ENCODE measurements at regions not wholly inside any gene's neighbourhood (a gene's known extent, or its start where the extent isn't known, plus 50 kb on each side); places are given as distances from the start of the nearest gene placed in this dataset.

- Histone ChIP-seq H3K4me3 (no peak overlapping the region), H4K20me1 (replicated peaks; ENCODE audit: insufficient read depth) (no peaks in the 10 kb centered on the region), H3K36me3 (ENCODE audit: insufficient read depth) (no peaks in the 10 kb centered on the region), H3K79me2 (replicated peaks; ENCODE audit: insufficient read depth) (no peaks in the 10 kb centered on the region), H3F3A (replicated peaks; ENCODE audit: low read depth) (no peaks in the 10 kb centered on the region), H3K4me2 (no peak overlapping the region), H3K9me2 (ENCODE audit: insufficient read depth) (peaks cover 3% of the 10 kb centered on the region; the same call in 1 of the 2 replicates), H2AFZ (no peak overlapping the region), H3K27me3 (ENCODE audit: insufficient read depth) (no peaks in the 10 kb centered on the region), H3K27ac (ENCODE audit: low read depth) (no peak overlapping the region), H3K4me1 (ENCODE audit: insufficient read depth) (no peaks in the 10 kb centered on the region)
- Mint-ChIP-seq H3K27me3 (ENCODE audit: insufficient read depth, low read depth, poor library complexity) (peaks cover 2% of the 10 kb centered on the region), H3K27ac (no peak overlapping the region), H3K4me3 (no peak overlapping the region), H3K4me1 (peaks cover 25% of the 10 kb centered on the region), H3K36me3 (ENCODE audit: low read depth) (no peaks in the 10 kb centered on the region), H3K9me3 (no peaks in the 10 kb centered on the region)
- no peak for TF ChIP-seq JUNB (IDR thresholded peaks at IDR 0.05; ENCODE audit: unreplicated experiment)
- TF ChIP-seq ZNF114 (CRISPR knock-in tag; IDR thresholded peaks at IDR 0.05) = no peak
- TF ChIP-seq ZNF331 (CRISPR knock-in tag; IDR thresholded peaks at IDR 0.05; ENCODE audit: low read depth) = no peak
- TF ChIP-seq EZH2 (IDR thresholded peaks at IDR 0.05; ENCODE audit: low read depth, unreplicated experiment) = no peak
- TF ChIP-seq STAT1 (IDR thresholded peaks at IDR 0.05; ENCODE audit: unreplicated experiment) = no peak
- TF ChIP-seq NANOG (IDR thresholded peaks at IDR 0.05; ENCODE audit: borderline replicate concordance) = no peak
- no peak for TF ChIP-seq EZH2phosphoT487 (IDR thresholded peaks at IDR 0.05; ENCODE audit: unreplicated experiment)
- TF ChIP-seq ETS1 (IDR thresholded peaks at IDR 0.05) = no peak
- TF ChIP-seq, protein P1, sequence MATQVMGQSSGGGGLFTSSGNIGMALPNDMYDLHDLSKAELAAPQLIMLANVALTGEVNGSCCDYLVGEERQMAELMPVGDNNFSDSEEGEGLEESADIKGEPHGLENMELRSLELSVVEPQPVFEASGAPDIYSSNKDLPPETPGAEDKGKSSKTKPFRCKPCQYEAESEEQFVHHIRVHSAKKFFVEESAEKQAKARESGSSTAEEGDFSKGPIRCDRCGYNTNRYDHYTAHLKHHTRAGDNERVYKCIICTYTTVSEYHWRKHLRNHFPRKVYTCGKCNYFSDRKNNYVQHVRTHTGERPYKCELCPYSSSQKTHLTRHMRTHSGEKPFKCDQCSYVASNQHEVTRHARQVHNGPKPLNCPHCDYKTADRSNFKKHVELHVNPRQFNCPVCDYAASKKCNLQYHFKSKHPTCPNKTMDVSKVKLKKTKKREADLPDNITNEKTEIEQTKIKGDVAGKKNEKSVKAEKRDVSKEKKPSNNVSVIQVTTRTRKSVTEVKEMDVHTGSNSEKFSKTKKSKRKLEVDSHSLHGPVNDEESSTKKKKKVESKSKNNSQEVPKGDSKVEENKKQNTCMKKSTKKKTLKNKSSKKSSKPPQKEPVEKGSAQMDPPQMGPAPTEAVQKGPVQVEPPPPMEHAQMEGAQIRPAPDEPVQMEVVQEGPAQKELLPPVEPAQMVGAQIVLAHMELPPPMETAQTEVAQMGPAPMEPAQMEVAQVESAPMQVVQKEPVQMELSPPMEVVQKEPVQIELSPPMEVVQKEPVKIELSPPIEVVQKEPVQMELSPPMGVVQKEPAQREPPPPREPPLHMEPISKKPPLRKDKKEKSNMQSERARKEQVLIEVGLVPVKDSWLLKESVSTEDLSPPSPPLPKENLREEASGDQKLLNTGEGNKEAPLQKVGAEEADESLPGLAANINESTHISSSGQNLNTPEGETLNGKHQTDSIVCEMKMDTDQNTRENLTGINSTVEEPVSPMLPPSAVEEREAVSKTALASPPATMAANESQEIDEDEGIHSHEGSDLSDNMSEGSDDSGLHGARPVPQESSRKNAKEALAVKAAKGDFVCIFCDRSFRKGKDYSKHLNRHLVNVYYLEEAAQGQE (IDR thresholded peaks at IDR 0.05; ENCODE audit: unreplicated experiment) = no peak
- TF ChIP-seq ZNF462 (CRISPR knock-in tag; IDR thresholded peaks at IDR 0.05) = no peak
- TF ChIP-seq, protein P2, sequence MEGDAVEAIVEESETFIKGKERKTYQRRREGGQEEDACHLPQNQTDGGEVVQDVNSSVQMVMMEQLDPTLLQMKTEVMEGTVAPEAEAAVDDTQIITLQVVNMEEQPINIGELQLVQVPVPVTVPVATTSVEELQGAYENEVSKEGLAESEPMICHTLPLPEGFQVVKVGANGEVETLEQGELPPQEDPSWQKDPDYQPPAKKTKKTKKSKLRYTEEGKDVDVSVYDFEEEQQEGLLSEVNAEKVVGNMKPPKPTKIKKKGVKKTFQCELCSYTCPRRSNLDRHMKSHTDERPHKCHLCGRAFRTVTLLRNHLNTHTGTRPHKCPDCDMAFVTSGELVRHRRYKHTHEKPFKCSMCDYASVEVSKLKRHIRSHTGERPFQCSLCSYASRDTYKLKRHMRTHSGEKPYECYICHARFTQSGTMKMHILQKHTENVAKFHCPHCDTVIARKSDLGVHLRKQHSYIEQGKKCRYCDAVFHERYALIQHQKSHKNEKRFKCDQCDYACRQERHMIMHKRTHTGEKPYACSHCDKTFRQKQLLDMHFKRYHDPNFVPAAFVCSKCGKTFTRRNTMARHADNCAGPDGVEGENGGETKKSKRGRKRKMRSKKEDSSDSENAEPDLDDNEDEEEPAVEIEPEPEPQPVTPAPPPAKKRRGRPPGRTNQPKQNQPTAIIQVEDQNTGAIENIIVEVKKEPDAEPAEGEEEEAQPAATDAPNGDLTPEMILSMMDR (conservative IDR thresholded peaks at IDR 0.05; ENCODE audit: low read depth in 2 of 2) = no peak
- TF ChIP-seq CREB1 (CRISPR knock-in tag; IDR thresholded peaks at IDR 0.05; ENCODE audit: low read depth) = no peak
- no peak for ATAC-seq
- DNase-seq (ENCODE audit: low spot score) = no peak
Measured at GRCh38 chr1:224539971-224540370, 76.1 kb upstream of the CNIH3 start.
